ENCODE measurements at regions not wholly inside any gene's neighbourhood (a gene's known extent, or its start where the extent isn't known, plus 50 kb on each side); places are given as distances from the start of the nearest gene placed in this dataset.

- TF ChIP-seq EZH2 (IDR thresholded peaks at IDR 0.05; ENCODE audit: insufficient read depth, poor library complexity, severe bottlenecking) (no peak), EZH2phosphoT487 (IDR thresholded peaks at IDR 0.05; ENCODE audit: insufficient read depth, low read depth) (no peak)
These were observed 704.3 kb upstream of the ADAMTS5 start for GRCh38 chr21:27671207-27671606.

All from GM23248 (cell line).